Activated naive CD4-positive, alpha-beta T cell treated with anti-CD3 and anti-CD28 coated beads for 36 hours (primary cell): ENCODE measurements at regions not wholly inside any gene's neighbourhood (a gene's known extent, or its start where the extent isn't known, plus 50 kb on each side); places are given as distances from the start of the nearest gene placed in this dataset.

Experiments used
- CTCF ChIA-PET: fragments of 350-600 bp; sonication (Branson Sonifier 250); formaldehyde crosslinking; loops from one replicate; lab custom pipeline; 2021; ENCODE audit warnings: antibody characterized with exemption; lab: Charles Lee
- DNase-seq: peaks from one replicate; pipeline ENCODE4 v3.0.0-alpha.2; 2020
- H3K27ac Mint-ChIP-seq: one replicate; pipeline ENCODE4 v1.8.0; 2021; ENCODE audit warnings: mild to moderate bottlenecking, mixed read lengths
- H3K27me3 Mint-ChIP-seq: one replicate; pipeline ENCODE4 v1.8.0; 2021; ENCODE audit warnings: low read depth, mixed read lengths
- H3K36me3 Mint-ChIP-seq: one replicate; pipeline ENCODE4 v1.8.0; 2021; ENCODE audit warnings: low read depth, mixed read lengths
- H3K4me1 Mint-ChIP-seq: one replicate; pipeline ENCODE4 v1.8.0; 2021; ENCODE audit warnings: low read depth, mixed read lengths
- H3K4me3 Mint-ChIP-seq: one replicate; pipeline ENCODE4 v1.8.0; 2021; ENCODE audit warnings: mild to moderate bottlenecking, moderate library complexity, mixed read lengths
- H3K9me3 Mint-ChIP-seq: one replicate; pipeline ENCODE4 v1.8.0; 2021; ENCODE audit warnings: mixed read lengths
- intact Hi-C: fragments of 100-400 bp; cut with micrococcal nuclease; formaldehyde crosslinking; loops from one replicate; pipeline ENCODE4 v1.15.1; 2023

DNA sequence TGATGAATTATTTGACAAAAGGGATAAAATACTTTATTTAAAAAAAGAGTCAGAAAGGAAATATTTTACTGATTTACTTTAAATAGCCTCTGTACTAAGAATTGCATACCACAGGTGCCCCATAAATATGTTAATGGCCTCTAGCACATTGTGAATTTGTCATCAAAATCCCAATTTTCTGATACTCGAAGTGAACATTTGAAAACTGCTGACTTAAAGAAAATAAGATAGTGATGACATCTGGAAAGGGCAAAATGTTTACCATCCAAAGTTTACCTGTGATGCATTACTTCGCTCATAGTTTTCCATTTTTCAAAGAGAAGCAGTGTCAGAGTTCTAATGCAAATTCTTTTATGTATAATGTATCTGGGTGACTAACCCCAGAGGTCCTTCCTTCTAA is 455.4 kb downstream of the KLF5 start:
- CTCF ChIA-PET, result no interaction called here
- Mint-ChIP-seq H3K4me1 (no peaks in the 10 kb centered on the region), H3K36me3 (no peaks in the 10 kb centered on the region), H3K9me3 (peaks cover 3% of the 10 kb centered on the region), H3K27ac (no peak overlapping the region), H3K4me3 (no peak overlapping the region), H3K27me3 (no peaks in the 10 kb centered on the region)
- intact Hi-C loops, result no loop called here
- no peak for DNase-seq

DNA sequence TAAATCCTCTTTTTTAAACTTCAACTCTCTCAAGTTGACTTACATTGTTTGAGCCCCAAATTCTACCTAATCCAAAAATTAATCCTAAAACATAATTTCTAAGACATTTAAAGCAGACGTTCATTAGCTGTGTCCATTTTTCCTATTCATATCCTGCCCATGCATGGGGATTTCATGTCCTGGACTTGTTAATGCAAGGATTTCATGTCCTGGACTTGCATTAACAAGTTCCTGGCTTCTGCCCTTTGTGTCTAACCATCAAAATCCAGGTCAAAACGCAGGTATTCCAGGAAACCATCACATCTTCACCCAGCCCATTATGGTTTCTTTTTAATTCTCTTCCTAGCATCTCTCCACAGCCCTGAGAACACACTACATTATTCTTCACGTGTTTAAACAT is 454.9 kb downstream of the KLF5 start:
- intact Hi-C loops, result no loop called here
- Mint-ChIP-seq H3K4me1 (no peaks in the 10 kb centered on the region), H3K9me3 (peaks cover 3% of the 10 kb centered on the region), H3K27me3 (no peaks in the 10 kb centered on the region), H3K27ac (no peak overlapping the region), H3K4me3 (no peak overlapping the region), H3K36me3 (no peaks in the 10 kb centered on the region)
- CTCF ChIA-PET, result no interaction called here
- no peak for DNase-seq

DNA sequence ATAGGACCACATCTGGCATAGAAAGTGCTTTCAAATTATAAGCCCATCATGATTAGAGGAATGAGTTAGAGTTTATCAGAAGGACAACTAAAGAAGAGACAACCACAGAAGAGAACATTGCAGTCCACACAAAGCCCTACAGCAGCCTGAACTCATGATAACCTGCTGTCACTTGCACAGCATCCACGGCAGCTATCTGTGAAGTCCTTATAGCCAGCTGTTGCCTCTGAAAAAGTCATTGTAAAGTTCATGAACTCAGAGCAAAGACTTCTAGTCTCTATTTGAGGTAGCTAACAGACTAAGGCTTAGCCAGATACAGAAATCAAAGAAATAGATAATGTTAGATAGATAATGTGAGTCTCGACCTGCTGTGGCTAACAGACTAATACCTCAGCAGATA is 450.0 kb downstream of the KLF5 start:
- Mint-ChIP-seq H3K27ac (no peak overlapping the region), H3K27me3 (no peaks in the 10 kb centered on the region), H3K36me3 (no peaks in the 10 kb centered on the region), H3K4me1 (no peaks in the 10 kb centered on the region), H3K9me3 (peaks cover 3% of the 10 kb centered on the region), H3K4me3 (no peak overlapping the region)
- CTCF ChIA-PET, result no interaction called here
- intact Hi-C loops, result no loop called here
- DNase-seq, result no peak

DNA sequence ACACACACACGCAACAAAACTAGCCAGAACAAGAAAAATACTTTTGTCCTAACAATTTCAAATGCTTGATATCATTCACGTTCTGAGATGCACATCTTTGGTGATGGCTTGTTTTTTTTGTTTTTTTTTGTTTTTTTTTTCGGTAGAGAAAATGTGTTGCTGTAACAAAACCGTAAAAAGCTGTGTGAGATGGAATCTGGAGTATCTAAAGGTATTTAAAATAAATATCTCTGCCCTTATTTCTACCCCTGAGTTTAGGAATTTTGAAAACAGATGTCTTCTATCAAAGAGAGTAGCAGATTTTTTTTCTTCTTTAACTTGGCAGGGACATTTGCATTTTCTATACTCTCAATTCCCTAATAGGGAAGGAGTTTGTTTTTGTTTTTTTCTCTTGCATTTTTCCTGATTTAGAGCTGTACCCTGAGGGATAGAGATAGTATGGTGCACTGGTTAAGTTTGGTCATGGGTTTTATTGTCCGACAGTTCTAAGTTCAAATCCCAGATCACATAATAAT is 446.6 kb downstream of the KLF5 start:
- Mint-ChIP-seq H3K4me1 (no peaks in the 10 kb centered on the region), H3K36me3 (no peaks in the 10 kb centered on the region), H3K27ac (no peak overlapping the region), H3K4me3 (no peak overlapping the region), H3K27me3 (no peaks in the 10 kb centered on the region), H3K9me3 (no peaks in the 10 kb centered on the region)
- CTCF ChIA-PET, result no interaction called here
- intact Hi-C loops, result no loop called here
- no peak for DNase-seq

DNA sequence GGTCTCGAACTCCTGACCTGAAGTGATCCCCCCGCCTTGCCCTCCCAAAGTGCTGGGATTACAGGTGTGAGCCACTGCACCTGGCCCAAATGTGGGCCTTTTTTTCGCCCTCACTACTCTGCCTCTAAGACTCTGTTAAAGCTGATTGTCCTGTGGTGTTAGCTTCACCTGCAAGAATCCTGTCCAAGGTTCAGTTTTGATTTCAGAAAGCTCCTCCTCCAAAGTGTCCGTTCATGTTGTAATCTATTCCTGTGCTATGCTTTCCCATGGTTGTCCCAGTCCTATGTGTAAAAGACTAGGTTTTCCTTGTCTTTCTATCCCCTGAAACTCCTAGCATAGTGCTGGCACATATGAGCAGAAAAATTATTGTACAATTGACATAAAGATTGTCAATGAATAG is 440.9 kb downstream of the KLF5 start:
- H3K36me3 Mint-ChIP-seq, result no peaks in the 10 kb centered on the region
- CTCF ChIA-PET, result no interaction called here

DNA sequence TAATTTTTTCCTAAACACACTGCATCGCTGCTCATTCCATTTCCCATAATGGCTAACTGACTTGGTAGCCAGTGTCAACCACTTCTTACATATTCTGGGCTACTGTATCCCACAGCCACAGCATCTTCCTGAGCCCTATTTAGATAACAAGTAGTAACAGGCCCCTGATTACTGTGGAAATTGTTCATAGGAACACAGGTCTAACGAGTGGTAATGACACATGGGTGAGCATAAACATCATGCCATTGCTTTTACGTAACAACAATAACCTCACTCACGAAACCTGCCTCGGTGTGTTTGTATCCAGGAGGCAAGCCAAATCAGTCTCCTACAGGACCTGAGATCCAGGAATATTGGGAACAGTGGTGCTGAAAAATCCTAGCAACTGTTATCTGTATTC is 438.6 kb downstream of the KLF5 start:
- CTCF ChIA-PET, result no interaction called here

More for the DNA sequence above, 440.9 kb downstream of the KLF5 start:
- DNase-seq, result no peak
- H3K27me3 Mint-ChIP-seq, result no peaks in the 10 kb centered on the region
- no peak overlapping the region for H3K27ac Mint-ChIP-seq
- no peaks in the 10 kb centered on the region for H3K9me3 Mint-ChIP-seq
- intact Hi-C loops, result no loop called here
- no peaks in the 10 kb centered on the region for H3K4me1 Mint-ChIP-seq
- H3K4me3 Mint-ChIP-seq, result no peak overlapping the region

DNA sequence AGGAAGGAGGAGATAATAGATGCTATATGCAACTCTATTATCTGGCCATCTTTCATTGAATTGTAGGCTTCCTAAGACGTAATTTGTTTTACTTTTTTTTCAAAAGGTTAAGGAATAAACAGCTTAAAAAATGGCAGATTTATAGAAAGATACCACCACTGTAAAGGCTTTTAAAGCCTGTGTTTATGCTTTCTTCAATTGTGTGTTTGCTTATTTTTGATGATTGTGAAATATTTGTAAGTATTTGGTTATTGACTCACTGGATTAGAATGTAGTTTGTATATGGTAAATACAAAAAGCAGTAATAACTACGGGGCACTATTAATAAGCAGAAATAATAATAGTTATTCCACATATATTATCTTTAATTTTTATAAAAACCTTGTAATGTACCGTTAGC is 437.9 kb downstream of the KLF5 start:
- H3K9me3 Mint-ChIP-seq, result no peaks in the 10 kb centered on the region
- intact Hi-C loops, result no loop called here
- H3K4me1 Mint-ChIP-seq, result peaks cover 6% of the 10 kb centered on the region
- no peak overlapping the region for H3K27ac Mint-ChIP-seq
- no peak for DNase-seq
- CTCF ChIA-PET, result no interaction called here
- H3K27me3 Mint-ChIP-seq, result no peaks in the 10 kb centered on the region
- no peak overlapping the region for H3K4me3 Mint-ChIP-seq
- no peaks in the 10 kb centered on the region for H3K36me3 Mint-ChIP-seq

More for the DNA sequence above, 438.6 kb downstream of the KLF5 start:
- intact Hi-C loops, result no loop called here
- Mint-ChIP-seq H3K27ac (no peak overlapping the region), H3K27me3 (no peaks in the 10 kb centered on the region), H3K36me3 (no peaks in the 10 kb centered on the region), H3K9me3 (no peaks in the 10 kb centered on the region), H3K4me1 (peaks cover 6% of the 10 kb centered on the region), H3K4me3 (no peak overlapping the region)
- no peak for DNase-seq

DNA sequence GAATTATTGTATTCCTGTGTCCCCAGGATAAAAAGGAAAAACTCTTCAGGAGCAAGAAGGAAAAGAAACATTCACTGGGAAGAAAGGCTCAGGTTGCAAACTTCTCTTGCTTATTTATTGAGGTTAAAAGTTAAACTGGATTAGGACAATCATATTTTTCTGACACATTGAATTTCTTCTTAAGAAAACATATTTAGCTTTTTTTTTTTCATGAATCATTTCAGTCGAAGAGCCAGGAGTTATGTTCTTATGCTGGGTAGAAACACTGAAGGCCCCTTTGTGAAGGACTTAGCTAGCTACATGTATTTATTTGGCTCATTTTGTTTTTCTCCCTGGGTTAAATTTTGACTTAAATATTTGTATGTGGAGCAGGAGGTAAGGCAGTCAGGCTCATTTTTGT is 434.0 kb downstream of the KLF5 start:
- Mint-ChIP-seq H3K27ac (no peak overlapping the region), H3K36me3 (no peaks in the 10 kb centered on the region), H3K4me3 (no peak overlapping the region), H3K27me3 (no peaks in the 10 kb centered on the region), H3K9me3 (no peaks in the 10 kb centered on the region), H3K4me1 (peaks cover 6% of the 10 kb centered on the region)
- intact Hi-C loops, result no loop called here
- CTCF ChIA-PET, result no interaction called here
- no peak for DNase-seq

DNA sequence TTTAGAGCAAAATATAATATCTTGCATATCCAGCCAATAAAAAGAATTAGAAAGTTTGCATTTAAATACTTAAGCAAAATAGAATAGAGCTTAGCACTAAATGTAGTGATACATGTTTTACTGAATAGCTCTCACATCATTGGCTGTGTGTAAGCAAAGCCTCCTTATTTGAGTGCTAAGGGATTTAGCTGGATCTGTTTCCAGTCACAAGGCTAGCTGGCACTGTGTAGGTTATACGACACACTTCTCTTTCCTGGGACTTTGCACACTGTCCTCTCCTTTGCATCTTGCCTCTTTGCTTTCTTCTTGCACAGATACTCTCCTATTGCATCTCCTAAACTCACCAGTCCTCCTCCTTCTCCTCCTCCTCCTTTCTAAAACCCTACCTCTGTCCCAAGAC is 423.8 kb downstream of the KLF5 start:
- DNase-seq, result no peak
- H3K36me3 Mint-ChIP-seq, result no peaks in the 10 kb centered on the region
- H3K9me3 Mint-ChIP-seq, result no peaks in the 10 kb centered on the region
- intact Hi-C loops, result no loop called here
- H3K27ac Mint-ChIP-seq, result no peak overlapping the region
- H3K4me3 Mint-ChIP-seq, result no peak overlapping the region
- CTCF ChIA-PET, result no interaction called here
- no peaks in the 10 kb centered on the region for H3K27me3 Mint-ChIP-seq
- H3K4me1 Mint-ChIP-seq, result no peaks in the 10 kb centered on the region

DNA sequence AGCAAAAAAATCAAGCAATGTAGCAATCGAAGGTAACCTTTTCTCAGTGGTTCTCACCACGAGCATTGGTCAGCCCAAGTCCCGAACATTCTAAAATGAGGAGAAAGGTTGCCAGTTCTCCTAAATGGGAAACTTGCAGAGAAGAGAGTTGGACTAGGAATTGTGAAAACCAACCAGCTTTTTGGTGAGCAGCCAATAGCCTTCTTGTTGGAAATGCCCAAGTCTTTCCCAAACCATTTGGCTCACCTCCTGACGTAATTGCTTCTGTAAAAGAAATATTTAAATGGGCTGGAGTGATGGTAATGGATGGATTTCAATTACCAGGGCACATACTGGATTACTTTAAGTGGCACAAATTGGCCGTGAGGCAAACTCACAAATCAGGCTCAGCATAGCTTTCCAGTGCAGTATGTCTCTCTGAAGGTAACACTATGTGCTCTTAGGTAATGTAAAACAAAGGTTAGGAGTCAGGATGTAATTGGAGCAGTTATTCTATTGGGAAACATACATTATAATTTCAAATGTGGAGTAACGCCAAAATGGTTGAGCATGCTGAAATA is 423.2 kb downstream of the KLF5 start:
- no peak overlapping the region for H3K27ac Mint-ChIP-seq
- no peak overlapping the region for H3K4me3 Mint-ChIP-seq
- CTCF ChIA-PET, result no interaction called here
- H3K36me3 Mint-ChIP-seq, result no peaks in the 10 kb centered on the region
- no peaks in the 10 kb centered on the region for H3K27me3 Mint-ChIP-seq
- intact Hi-C loops, result no loop called here
- H3K9me3 Mint-ChIP-seq, result no peaks in the 10 kb centered on the region
- DNase-seq, result no peak
- H3K4me1 Mint-ChIP-seq, result no peaks in the 10 kb centered on the region

DNA sequence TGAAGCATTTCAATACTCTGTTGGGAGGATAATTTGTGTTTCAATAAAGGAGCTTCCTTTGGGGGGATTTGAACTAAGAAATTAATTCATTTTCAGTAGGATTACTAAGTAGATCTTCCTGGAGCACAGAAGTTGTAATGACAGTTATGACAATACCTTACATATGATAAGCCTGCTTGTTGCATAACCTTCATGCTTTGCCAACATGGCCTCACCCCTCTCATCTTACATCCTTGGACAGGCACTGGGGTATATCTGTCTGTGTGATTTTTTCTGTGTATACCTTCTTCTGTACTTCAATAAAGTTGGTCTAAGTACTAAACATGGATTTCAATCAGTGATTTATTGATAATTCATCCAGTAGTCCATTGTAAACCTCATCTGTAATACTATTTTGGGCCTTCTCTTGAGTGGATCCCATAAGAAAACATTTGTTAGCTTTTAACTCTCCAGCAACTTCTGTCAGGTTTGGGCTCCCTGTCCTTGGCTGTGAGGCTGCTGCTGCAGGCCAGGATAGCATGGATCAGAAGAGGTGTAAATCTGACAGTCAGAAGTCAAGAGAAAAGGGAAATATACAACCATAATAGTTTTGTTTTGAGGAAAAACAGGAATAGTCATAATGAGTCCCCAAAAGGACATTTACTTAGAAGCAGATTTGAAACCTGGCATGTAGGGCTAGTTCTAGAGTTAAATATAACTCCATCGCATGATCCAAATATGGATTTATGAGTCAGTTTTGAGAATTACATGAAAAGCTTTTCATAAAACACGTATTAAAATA is 422.2 kb downstream of the KLF5 start:
- no peak overlapping the region for H3K4me3 Mint-ChIP-seq
- H3K36me3 Mint-ChIP-seq, result no peaks in the 10 kb centered on the region
- H3K4me1 Mint-ChIP-seq, result no peaks in the 10 kb centered on the region
- intact Hi-C loops, result no loop called here
- H3K27ac Mint-ChIP-seq, result no peak overlapping the region
- no peaks in the 10 kb centered on the region for H3K27me3 Mint-ChIP-seq
- no peaks in the 10 kb centered on the region for H3K9me3 Mint-ChIP-seq
- CTCF ChIA-PET, result no interaction called here
- no peak for DNase-seq

DNA sequence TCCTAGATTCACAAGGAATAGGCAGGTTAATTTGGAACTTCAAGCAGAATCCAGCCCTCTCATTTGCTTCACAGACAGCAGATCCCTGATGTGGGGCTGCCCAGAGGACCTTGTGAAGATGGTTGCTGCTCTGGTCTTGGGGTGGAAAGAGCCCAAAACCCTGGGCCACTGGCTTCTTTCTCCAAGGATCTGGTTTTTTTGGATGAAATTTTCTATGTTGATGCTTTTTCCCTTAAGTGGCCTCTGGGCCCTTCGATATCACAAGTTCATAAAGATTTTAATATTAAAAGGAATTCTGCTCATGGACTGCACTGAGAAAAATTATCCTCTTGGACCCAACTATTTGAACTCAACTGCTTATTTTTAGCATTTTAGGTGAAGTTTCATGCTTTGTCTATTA is 421.1 kb downstream of the KLF5 start:
- H3K27ac Mint-ChIP-seq, result no peak overlapping the region
- H3K9me3 Mint-ChIP-seq, result no peaks in the 10 kb centered on the region
- no peaks in the 10 kb centered on the region for H3K36me3 Mint-ChIP-seq
- CTCF ChIA-PET, result no interaction called here
- H3K4me1 Mint-ChIP-seq, result no peaks in the 10 kb centered on the region
- intact Hi-C loops, result no loop called here
- no peak for DNase-seq
- H3K4me3 Mint-ChIP-seq, result no peak overlapping the region
- no peaks in the 10 kb centered on the region for H3K27me3 Mint-ChIP-seq

DNA sequence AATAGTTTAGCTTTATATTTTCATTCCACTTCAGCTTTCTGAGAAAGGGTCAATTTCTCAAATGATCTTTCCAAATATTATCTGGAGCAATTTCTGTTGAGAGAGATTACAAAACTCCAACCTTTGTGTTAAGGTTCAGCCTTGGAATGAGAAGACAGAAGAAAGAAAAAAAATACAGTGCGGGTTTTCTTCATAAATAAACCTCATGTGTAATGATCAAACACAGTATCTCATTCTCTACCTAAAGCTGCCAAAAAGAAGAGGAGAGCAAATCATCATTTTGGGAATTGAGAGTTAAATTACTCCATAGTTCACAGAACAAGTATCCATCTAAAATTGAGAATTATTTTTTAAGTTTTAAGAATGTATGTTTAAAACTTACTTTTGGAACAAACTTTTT is 420.5 kb downstream of the KLF5 start:
- Mint-ChIP-seq H3K4me1 (no peaks in the 10 kb centered on the region), H3K27ac (no peak overlapping the region), H3K4me3 (no peak overlapping the region), H3K9me3 (no peaks in the 10 kb centered on the region), H3K36me3 (no peaks in the 10 kb centered on the region), H3K27me3 (no peaks in the 10 kb centered on the region)
- intact Hi-C loops, result no loop called here
- CTCF ChIA-PET, result no interaction called here
- no peak for DNase-seq
